ENCODE measurements at regions not wholly inside any gene's neighbourhood (a gene's known extent, or its start where the extent isn't known, plus 50 kb on each side); places are given as distances from the start of the nearest gene placed in this dataset.

DNA sequence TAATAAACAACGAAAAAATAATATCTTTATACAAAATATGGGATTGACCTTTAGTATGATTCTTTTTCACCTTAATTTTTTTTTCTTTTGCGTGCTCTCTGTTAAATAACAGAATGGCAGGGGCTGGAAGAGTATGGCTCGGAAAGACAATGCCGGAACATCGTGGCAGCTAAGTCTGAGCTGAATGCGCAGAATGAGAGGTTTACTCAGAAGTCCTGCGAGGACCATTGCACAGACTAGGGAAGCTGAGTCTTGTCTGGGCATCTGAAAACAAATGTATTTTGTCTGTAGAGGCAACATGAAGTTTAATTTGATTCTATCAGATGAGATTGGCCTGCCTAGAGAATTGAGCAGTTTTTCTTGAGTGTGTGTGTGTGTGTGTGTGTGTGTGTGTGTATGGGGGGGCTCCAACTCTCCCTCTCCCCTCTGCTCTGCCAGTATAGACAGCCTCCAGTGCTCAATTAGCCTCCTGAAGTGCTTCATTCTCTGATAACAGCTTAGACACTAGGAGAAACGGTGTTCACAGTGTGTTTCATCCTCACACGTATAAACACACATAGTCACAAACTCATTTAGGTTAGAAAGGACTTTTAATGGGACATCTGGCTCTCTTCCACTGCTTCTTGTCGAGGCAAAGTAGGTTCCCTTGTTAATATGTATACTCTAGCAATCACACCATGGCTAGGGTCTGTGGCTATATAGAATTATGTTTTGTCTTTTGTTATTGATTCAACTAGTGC, 244.3 kb upstream of the SORL1-AS1 start:
- no peak for TF ChIP-seq CTCF (IDR thresholded peaks at IDR 0.05; ENCODE audit: unreplicated experiment)
- peaks cover 1% of the 10 kb centered on the region for H3K27me3 Mint-ChIP-seq (ENCODE audit: unreplicated experiment)
- no peak overlapping the region for H3K27ac Mint-ChIP-seq (ENCODE audit: unreplicated experiment)
- H3K36me3 Mint-ChIP-seq (ENCODE audit: low read depth, unreplicated experiment) = no peaks in the 10 kb centered on the region
- H3K9me3 Mint-ChIP-seq (ENCODE audit: unreplicated experiment) = no peaks in the 10 kb centered on the region
- H3K4me1 Mint-ChIP-seq (ENCODE audit: unreplicated experiment) = peaks cover 6% of the 10 kb centered on the region
- no peak overlapping the region for H3K4me3 Mint-ChIP-seq (ENCODE audit: unreplicated experiment)
- no peak for DNase-seq (ENCODE audit: low spot score)

- Mint-ChIP-seq H3K27ac (ENCODE audit: unreplicated experiment) (no peak overlapping the region), H3K4me3 (ENCODE audit: unreplicated experiment) (no peak overlapping the region), H3K27me3 (ENCODE audit: unreplicated experiment) (peaks cover 1% of the 10 kb centered on the region), H3K4me1 (ENCODE audit: unreplicated experiment) (peaks cover 6% of the 10 kb centered on the region), H3K9me3 (ENCODE audit: unreplicated experiment) (no peaks in the 10 kb centered on the region), H3K36me3 (ENCODE audit: low read depth, unreplicated experiment) (no peaks in the 10 kb centered on the region)
- TF ChIP-seq CTCF (IDR thresholded peaks at IDR 0.05; ENCODE audit: unreplicated experiment) = no peak
- no peak for DNase-seq (ENCODE audit: low spot score)
Observed at GRCh38 chr11:121696177-121696871, 243.6 kb upstream of the SORL1-AS1 start.

GRCh38 chr11:121692236-121692635, 239.5 kb upstream of the SORL1-AS1 start:
- peaks cover 1% of the 10 kb centered on the region for H3K27me3 Mint-ChIP-seq (ENCODE audit: unreplicated experiment)
- no peaks in the 10 kb centered on the region for H3K9me3 Mint-ChIP-seq (ENCODE audit: unreplicated experiment)
- no peak overlapping the region for H3K27ac Mint-ChIP-seq (ENCODE audit: unreplicated experiment)
- no peak overlapping the region for H3K4me3 Mint-ChIP-seq (ENCODE audit: unreplicated experiment)
- no peaks in the 10 kb centered on the region for H3K36me3 Mint-ChIP-seq (ENCODE audit: low read depth, unreplicated experiment)
- peaks cover 6% of the 10 kb centered on the region for H3K4me1 Mint-ChIP-seq (ENCODE audit: unreplicated experiment)
- no peak for TF ChIP-seq CTCF (IDR thresholded peaks at IDR 0.05; ENCODE audit: unreplicated experiment)
- no peak for DNase-seq (ENCODE audit: low spot score)

DNA sequence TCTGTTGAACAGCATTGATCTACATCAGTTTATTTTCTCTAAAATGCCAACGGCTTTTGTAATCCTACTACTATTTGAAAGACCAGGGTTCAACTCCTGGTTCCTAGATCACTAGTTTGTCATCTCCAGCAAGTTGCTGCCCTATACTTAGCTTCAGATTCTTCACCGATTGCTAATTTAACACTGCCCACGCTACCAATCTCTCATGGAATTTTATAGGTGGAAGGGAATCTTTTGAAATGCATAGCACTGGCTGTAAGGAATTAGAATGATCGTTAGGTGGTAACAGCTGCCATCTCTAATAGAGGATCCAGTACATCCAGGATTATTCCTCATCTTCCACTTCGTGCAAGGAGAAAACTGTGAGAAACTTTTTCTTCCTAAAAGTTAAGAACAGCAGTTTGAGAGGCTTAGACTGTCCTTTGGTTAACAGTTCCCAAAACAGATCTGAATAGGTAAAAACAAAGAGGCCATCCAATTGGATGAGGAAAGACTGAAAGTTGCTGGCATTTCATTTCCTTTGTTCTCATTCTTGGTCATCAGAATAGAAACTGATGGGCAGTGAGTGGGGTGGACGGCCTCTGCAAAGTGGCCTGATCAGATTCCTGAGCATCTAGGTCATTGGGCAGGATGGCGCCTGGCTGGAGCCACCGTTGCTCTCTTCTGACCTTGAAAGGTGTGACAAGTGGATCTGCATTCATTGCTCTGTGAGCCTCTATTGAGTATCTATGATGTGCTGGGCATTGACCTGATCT, 236.3 kb upstream of the SORL1-AS1 start:
- H3K27ac Mint-ChIP-seq (ENCODE audit: unreplicated experiment) = no peak overlapping the region
- no peaks in the 10 kb centered on the region for H3K36me3 Mint-ChIP-seq (ENCODE audit: low read depth, unreplicated experiment)
- no peaks in the 10 kb centered on the region for H3K27me3 Mint-ChIP-seq (ENCODE audit: unreplicated experiment)
- H3K9me3 Mint-ChIP-seq (ENCODE audit: unreplicated experiment) = no peaks in the 10 kb centered on the region
- H3K4me3 Mint-ChIP-seq (ENCODE audit: unreplicated experiment) = no peak overlapping the region
- peaks cover 6% of the 10 kb centered on the region for H3K4me1 Mint-ChIP-seq (ENCODE audit: unreplicated experiment)
- TF ChIP-seq CTCF (IDR thresholded peaks at IDR 0.05; ENCODE audit: unreplicated experiment) = no peak
- no peak for DNase-seq (ENCODE audit: low spot score)
